ENCODE measurements at regions not wholly inside any gene's neighbourhood (a gene's known extent, or its start where the extent isn't known, plus 50 kb on each side); places are given as distances from the start of the nearest gene placed in this dataset.

- intact Hi-C loops (cut with DNase I) = no loop called here
- Histone ChIP-seq H3K27me3 (ENCODE audit: control insufficient read depth, insufficient read depth, low read length) (no peaks in the 10 kb centered on the region), H3K36me3 (ENCODE audit: control insufficient read depth in 2 of 3, insufficient read depth in 3 of 3, low read length in 3 of 3) (no peaks in the 10 kb centered on the region), H3K4me1 (ENCODE audit: control insufficient read depth in 2 of 3, insufficient read depth in 2 of 3, low read depth in 1 of 3, low read length in 3 of 3) (no peaks in the 10 kb centered on the region), H3K27ac (ENCODE audit: low read depth in 2 of 2, low read length in 2 of 2) (no peak overlapping the region), H3K9ac (ENCODE audit: low read length in 3 of 3) (no peak overlapping the region), H3K4me3 (ENCODE audit: low read length in 3 of 3) (no peak overlapping the region), H3K9me3 (ENCODE audit: control insufficient read depth in 2 of 3, insufficient read depth in 1 of 3, low read length in 3 of 3) (no peaks in the 10 kb centered on the region)
- DNase-seq (no peak), FAIRE-seq (no peak)
- TF ChIP-seq, protein P1, sequence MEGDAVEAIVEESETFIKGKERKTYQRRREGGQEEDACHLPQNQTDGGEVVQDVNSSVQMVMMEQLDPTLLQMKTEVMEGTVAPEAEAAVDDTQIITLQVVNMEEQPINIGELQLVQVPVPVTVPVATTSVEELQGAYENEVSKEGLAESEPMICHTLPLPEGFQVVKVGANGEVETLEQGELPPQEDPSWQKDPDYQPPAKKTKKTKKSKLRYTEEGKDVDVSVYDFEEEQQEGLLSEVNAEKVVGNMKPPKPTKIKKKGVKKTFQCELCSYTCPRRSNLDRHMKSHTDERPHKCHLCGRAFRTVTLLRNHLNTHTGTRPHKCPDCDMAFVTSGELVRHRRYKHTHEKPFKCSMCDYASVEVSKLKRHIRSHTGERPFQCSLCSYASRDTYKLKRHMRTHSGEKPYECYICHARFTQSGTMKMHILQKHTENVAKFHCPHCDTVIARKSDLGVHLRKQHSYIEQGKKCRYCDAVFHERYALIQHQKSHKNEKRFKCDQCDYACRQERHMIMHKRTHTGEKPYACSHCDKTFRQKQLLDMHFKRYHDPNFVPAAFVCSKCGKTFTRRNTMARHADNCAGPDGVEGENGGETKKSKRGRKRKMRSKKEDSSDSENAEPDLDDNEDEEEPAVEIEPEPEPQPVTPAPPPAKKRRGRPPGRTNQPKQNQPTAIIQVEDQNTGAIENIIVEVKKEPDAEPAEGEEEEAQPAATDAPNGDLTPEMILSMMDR (IDR thresholded peaks at IDR 0.05; ENCODE audit: borderline replicate concordance, extremely low read depth, insufficient read depth) = peak; percentile 49
Measured at GRCh38 chr10:91694170-91694794, 61.4 kb upstream of the PPP1R3C start.

- H3K36me3 ChIP-seq (ENCODE audit: control insufficient read depth in 2 of 3, insufficient read depth in 3 of 3, low read length in 3 of 3) = no peaks in the 10 kb centered on the region
- intact Hi-C loops (cut with DNase I) = no loop called here
- TF ChIP-seq, protein P1 (IDR thresholded peaks at IDR 0.05; ENCODE audit: borderline replicate concordance, extremely low read depth, insufficient read depth) = no peak
- H3K27me3 ChIP-seq (ENCODE audit: control insufficient read depth, insufficient read depth, low read length) = no peaks in the 10 kb centered on the region
- no peaks in the 10 kb centered on the region for H3K4me1 ChIP-seq (ENCODE audit: control insufficient read depth in 2 of 3, insufficient read depth in 2 of 3, low read depth in 1 of 3, low read length in 3 of 3)
- no peak overlapping the region for H3K27ac ChIP-seq (ENCODE audit: low read depth in 2 of 2, low read length in 2 of 2)
- no peak overlapping the region for H3K9ac ChIP-seq (ENCODE audit: low read length in 3 of 3)
- no peak overlapping the region for H3K4me3 ChIP-seq (ENCODE audit: low read length in 3 of 3)
- H3K9me3 ChIP-seq (ENCODE audit: control insufficient read depth in 2 of 3, insufficient read depth in 1 of 3, low read length in 3 of 3) = no peaks in the 10 kb centered on the region
- FAIRE-seq (no peak), DNase-seq (no peak)
Measured at GRCh38 chr10:91691981-91692380, 59.1 kb upstream of the PPP1R3C start.

- TF ChIP-seq, protein P1 (IDR thresholded peaks at IDR 0.05; ENCODE audit: borderline replicate concordance, extremely low read depth, insufficient read depth) = no peak
- Histone ChIP-seq H3K9me3 (ENCODE audit: control insufficient read depth in 2 of 3, insufficient read depth in 1 of 3, low read length in 3 of 3) (no peaks in the 10 kb centered on the region), H3K9ac (ENCODE audit: low read length in 3 of 3) (no peak overlapping the region), H3K4me1 (ENCODE audit: control insufficient read depth in 2 of 3, insufficient read depth in 2 of 3, low read depth in 1 of 3, low read length in 3 of 3) (no peaks in the 10 kb centered on the region), H3K27ac (ENCODE audit: low read depth in 2 of 2, low read length in 2 of 2) (no peak overlapping the region), H3K4me3 (ENCODE audit: low read length in 3 of 3) (no peak overlapping the region), H3K27me3 (ENCODE audit: control insufficient read depth, insufficient read depth, low read length) (no peaks in the 10 kb centered on the region), H3K36me3 (ENCODE audit: control insufficient read depth in 2 of 3, insufficient read depth in 3 of 3, low read length in 3 of 3) (no peaks in the 10 kb centered on the region)
- DNase-seq (no peak), FAIRE-seq (no peak)
- intact Hi-C loops (cut with DNase I) = no loop called here
Measured at GRCh38 chr10:91690996-91691676, 58.3 kb upstream of the PPP1R3C start.
